ENCODE measurements at regions not wholly inside any gene's neighbourhood (a gene's known extent, or its start where the extent isn't known, plus 50 kb on each side); places are given as distances from the start of the nearest gene placed in this dataset.
"Not testable (repeated sequence)": the region's sequence is repeated elsewhere in the genome, so short reads cannot be mapped to it uniquely, and the experiment has no call there.

DNA sequence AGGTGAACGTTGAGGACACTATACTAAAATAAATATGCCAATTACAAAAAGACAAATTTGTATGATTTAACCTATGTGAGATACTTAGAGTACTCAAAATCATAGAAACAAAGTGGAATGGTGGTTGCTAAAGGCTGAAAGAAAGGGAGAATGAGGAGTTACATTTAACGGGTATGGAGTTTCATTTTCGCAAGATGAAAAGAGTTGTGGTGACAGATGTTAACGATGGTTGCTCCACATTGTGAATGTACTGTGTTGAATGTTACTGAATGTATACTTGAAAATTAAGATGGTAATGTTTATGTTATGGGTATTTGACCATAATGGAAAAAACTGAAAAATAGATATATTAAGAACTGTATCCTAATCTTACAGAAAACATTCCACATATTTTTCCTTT lies 51.3 kb upstream of the MOCS2 start:
- no peak for DNase-seq (ENCODE audit: low read depth)

DNA sequence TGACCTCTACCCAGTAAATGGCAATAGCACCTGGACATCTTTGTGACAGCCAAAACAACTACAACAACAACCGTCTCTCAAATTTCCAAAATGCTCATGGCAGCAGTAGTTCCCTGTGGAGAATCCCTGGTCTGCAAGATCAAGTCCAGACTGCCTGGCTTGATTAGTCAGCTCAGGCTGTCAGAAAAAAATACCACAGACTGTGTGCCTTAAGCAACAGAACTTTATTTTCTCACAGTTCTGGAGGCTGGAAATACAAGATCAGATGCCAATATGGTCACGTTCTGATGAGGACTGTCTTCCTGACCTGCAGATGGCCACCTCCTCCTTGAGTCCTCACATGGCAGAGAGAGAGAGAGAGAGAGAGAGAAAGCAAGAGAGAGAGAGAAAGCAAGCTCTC lies 52.3 kb upstream of the MOCS2 start:
- peak; percentile 67 for DNase-seq (ENCODE audit: low read depth)

DNA sequence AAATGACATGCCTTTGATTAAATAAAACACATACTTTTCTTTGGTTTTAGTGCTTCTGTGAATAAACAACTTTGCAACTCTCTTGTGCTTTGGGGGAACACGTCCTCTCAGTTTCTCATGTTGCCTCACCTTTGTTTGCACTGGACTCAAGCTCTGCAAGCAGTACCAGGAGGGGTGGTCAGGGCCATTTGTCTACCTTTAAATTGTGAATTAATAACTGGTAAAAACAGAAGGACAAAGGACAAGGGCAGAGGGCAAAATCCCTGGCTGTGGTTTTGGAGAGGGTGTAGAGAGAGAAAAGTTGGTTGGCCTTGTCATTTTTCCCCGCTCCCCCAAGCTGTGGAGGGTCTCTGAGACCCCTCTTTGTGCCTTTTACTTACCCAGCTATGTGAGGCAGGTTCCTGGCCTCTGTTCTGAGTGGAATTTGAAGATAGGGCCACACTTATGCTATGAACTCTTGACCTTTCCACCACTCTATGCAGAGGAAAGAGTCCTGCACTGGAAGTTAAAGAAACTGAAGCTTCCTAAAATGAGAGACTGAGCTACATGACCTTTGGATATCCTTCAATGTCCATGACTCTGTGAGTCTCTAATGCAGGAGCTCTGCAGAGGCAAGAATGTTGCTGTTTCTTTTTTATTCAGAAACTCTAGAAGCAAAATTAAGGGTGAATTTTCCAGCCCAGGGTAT lies 55.1 kb upstream of the MOCS2 start:
- no peak for DNase-seq (ENCODE audit: low read depth)

DNA sequence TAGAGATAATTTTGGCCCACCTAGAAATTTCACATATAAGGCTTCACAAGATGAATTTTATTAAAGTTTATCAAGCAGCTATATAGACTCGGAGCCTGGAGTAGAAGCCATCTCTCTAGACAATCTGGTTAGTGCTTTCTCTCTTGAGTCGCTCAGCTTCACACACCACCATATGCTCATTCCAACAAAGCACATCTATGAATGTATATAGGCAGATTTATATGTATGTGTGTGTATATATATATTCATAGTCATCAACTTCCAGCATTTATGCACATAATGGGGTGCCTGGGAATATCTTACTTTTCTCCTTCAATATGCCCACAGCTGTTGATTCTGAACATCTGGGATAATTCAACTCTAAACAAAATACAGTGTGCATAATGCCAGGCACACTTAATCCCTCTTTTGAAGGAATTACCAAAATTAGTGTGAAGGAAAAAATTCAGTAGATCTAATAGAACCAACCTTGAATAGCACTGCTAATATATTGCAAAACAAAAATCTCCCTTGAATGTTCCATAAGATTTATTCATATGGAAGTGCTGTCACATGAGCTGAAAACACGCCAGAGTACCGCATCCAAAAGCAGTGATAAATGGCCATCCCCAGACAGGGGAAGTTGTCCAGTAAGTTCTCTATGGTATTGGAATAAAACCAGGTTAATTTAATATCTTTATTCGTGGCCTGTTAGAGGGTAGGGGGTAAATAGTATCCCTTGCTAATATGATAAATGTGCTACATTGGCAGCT lies 56.0 kb upstream of the MOCS2 start:
- DNase-seq (ENCODE audit: low read depth): no peak

DNA sequence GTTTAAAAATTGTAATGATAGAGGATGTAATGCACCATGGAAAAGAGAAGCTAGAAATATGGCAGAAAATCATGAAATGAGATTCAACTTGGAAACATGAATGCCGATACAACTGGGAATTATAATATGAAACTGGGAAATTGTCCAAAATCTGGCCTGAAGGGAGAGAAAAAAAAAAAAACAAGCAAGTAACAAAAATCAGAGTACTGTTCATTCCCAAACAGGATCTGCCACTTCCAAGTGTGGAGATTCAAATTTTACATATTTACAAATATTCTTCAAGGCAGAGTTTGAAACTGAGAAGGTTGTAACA lies 56.6 kb upstream of the MOCS2 start:
- DNase-seq (ENCODE audit: low read depth): no peak

DNA sequence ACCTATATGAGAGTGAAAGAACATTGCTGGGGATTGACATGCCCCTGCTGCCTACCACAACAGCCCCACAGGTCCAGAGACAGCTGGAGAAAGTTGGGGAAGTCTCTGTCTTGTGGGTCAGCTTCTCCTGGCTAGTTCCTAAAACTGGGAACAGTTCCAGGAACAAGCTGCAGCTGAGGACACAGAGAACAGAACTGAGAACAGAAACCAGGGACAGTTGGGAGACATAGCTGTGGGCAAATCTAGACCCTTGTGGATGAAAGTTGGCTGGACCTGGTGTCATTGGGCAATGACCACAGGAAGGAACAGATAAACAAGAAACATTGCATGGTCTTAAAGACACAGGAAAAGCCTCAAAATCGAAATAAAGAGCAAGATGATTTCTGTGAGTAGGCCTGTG lies 58.3 kb upstream of the MOCS2 start:
- DNase-seq (ENCODE audit: low read depth): no peak

DNA sequence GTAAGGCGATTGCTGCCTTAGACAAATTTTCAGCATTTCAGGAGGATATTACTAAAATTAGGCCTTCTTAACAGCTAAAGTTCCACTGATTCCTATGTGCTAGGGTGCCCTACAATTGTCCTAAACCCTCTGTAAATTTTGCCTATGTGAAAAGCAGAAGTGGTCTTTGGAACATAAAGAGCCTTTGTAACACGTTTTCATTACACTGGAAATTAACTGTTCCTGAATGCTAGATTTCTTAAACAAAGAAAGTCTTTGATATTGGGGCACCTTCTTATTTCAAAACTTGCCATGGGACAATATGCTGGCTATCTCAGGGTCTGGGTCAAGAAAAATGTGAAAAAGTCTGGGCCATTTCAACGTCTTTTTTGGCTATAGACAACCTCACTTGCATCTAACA lies 60.4 kb upstream of the MOCS2 start:
- DNase-seq (ENCODE audit: low read depth): no peak

DNA sequence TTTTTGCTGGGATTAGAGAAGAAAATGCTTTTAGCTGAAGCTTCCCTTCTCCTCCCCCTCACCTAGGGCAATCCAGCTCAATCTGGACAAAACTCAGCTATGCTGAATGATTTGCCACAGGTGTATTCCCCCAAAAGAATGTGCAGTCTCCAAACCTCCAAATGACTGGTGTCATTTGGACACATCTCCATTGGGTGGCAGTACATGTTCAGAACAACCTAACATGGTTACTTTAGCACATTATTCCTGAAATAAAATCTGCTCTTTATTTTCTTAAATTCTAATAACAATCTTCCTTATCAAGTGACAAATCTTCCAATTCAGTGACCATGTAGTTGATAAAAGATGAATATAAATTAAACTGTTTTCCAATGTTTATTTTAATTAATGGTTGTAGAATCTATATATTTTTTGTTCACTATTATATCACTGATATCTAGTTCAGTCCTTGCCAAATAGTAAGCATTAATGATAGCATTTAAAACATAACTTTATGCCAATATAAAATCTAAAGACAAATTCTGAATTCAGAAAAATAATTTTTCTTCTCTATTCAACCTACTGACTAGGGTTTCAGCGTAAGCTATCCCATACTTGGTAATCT lies 61.3 kb upstream of the MOCS2 start:
- no peak for DNase-seq (ENCODE audit: low read depth)

DNA sequence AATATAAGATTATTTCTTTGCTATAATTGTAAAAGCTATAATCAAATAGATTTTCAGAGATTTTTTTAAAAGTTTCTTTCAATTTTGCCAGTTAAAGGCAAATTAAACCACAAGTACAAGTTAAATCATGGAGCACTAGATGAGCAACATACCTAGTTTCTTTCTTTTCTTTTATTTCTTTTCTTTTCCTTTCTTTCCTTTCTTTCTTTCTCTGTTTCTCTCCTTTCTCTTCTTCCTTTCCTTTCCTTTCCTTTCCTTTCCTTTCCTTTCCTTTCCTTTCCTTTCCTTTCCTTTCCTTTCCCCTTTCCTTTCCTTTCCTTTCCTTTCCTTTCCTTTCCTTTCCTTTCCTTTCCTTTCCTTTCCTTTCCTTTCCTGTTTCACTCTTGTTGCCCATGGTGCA lies 62.5 kb upstream of the MOCS2 start:
- DNase-seq (ENCODE audit: low read depth): not testable (repeated sequence)

DNA sequence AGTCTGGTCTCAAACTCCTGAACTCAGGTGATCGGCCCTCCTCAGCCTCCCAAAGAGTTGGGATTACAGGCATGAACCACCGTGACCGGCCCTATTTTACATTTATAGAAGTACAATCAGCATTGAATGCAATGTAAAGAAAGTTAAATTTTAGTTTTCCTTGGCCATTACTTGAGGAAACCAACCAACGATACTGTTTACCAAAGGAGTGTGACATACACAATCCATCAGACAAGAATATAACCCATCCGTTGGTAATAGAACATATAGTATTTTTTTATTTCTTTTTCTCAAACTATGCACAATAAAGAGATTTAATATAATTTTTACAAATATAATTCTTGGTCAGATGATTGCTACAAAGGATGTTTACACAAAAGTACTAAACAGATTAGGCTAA lies 63.1 kb upstream of the MOCS2 start:
- DNase-seq (ENCODE audit: low read depth): no peak

DNA sequence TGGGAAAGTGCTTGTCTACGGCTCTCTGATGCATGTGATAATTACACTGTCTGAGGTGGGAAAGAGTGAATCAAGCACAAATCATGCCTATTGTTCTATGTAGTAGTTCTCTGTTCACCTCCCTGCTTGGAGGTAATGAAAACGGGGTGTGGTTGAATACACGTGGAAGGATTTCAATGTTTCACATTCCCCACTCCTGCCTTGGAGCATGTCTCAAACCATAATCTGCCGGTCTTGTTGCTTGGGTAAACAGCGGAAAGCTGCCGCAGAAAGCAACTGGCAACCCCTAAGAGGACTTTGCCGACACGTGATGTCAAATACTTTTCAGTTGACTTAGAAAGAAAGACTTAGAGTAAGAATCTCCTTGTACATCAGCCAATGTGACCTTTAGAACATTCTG lies 63.5 kb upstream of the MOCS2 start:
- no peak for DNase-seq (ENCODE audit: low read depth)

DNA sequence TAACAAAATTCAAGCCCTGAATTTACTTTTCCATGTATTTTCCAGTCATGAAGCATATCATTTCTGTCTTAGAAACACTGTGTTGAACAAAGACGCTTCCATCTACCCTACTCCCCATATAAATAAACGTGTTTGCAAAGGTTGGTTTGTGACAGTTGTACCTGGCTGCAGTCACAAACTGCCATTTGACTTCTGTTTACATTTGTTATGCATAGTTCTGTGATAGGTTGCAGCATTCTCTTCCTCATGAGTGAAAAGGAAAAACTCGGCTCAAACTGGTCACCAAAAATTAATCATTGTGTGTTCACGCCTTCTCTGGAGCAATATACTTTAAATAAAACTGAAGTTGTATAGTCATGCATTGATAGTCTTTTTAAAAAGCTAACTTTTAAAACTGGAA lies 69.3 kb upstream of the MOCS2 start:
- no peak for DNase-seq (ENCODE audit: low read depth)

DNA sequence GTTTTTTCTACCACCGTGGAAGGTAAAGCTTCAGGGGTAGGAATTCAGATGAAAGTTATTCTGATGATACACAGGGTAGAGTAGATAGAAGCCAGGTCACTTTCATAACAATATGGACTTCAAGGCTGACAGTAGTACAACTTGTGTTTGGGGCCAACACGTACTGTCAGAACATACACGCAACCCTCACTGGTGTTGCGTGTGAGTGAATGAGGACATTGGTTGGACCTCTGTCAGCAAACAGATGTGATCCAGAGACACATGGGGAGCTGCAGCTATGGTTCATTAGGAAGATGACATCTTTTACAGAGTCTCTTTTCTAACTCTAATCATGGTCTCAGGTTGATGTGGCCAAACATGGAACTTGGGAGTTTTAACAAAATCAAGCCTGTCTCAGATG lies 70.1 kb upstream of the MOCS2 start:
- no peak for DNase-seq (ENCODE audit: low read depth)

DNA sequence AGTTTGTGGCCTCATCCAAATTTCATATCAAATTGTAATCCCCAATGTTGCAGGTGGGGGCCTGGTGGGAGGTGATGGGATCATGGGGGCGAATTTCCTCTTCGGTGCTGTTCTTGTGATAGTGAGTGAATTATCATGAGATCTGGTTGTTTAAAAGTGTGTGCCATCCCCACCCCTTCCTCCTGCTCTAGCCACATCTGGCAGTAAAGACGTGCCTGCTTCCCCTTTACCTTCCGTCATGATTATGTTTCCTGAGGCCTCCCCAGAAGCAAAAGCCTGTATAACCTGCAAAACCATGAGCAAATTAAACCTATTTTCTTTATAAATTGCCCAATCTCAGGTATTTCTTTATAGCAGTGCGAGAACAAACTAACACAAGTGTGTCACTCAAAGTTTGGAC lies 71.0 kb upstream of the MOCS2 start:
- no peak for DNase-seq (ENCODE audit: low read depth)

DNA sequence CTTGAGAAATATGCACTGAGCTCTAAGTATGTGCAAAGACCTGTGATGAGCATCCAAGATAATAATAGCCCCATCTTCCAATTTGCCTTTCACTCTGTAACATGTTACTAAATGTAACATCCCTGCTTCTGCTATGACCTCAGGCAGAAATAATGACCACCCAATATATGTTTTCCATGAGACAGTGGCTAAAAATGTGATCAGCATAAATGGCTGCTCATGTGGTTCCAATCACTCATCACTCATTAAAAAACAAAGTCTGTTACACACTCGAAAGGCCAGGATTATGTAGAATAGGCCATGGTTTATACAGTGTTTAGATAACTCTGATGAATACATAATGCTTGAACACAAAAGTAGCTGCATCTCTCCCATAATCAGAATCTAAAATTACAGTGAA lies 71.4 kb upstream of the MOCS2 start:
- DNase-seq (ENCODE audit: low read depth): no peak

DNA sequence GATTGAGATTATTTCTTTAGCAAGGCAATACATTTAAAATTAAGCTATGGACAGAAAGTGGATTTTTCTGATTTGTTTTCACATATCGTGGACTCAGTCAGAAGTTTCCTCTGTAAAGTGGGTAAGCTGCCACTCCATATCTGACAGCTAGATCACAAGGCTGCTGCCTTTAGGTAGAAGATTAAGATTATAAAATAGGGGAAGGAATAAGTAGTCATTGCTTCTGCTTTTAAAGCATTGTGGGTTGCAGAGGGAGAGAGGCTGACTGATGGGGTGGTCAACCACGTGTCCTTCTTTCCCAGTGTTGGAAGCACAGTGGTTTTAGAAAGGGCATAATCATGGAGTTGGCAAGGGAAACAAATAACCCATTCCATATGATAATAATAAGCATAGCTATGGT lies 74.3 kb upstream of the MOCS2 start:
- DNase-seq (ENCODE audit: low read depth): no peak

DNA sequence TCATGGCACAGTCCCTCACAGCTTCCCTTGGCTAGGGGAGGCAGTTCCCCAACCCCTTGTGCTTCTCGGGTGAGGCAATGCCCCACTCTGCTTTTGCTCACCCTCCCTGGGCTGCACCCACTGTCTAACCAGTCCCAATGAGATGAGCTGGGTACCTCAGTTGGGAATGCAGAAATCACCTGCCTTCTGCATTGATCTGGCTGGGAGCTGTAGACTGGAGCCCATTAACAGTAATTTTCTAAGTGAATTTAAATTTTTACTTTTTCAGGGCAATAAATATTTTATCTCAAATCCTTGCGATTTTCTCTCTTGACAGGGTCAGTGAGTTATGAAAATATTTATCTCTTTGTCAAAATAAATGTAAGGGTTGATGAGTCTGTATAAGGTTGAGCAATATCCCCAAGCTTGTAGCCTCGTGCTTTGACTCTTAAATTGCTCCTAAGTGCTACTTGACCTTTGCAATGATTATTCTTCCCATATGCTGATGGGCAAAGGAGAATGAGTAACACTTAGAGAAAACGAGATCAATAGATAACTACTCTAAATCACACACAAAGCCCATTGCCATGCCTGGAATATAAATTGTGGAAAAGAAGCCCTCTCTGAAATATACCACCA lies 82.1 kb upstream of the MOCS2 start:
- no peak for DNase-seq (ENCODE audit: low read depth)

DNA sequence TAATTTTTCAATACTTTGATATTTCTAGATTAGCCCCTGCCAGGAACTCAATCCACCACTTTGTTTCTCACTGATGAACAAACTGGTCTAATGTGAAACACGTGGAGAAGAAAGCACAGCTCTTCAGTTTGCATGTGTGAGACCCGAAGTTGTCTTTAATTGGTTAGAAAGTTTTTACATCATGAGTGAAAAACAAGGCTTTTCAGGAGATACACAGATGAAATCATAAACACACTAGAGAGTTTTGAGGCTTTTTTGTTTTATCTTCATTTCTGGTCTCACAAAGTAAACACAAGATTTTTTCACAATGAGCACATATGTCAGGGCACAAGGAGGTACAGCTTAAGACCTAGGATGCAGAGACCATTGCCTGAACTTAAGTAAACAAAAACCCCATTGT lies 84.5 kb upstream of the MOCS2 start:
- no peak for DNase-seq (ENCODE audit: low read depth)

DNA sequence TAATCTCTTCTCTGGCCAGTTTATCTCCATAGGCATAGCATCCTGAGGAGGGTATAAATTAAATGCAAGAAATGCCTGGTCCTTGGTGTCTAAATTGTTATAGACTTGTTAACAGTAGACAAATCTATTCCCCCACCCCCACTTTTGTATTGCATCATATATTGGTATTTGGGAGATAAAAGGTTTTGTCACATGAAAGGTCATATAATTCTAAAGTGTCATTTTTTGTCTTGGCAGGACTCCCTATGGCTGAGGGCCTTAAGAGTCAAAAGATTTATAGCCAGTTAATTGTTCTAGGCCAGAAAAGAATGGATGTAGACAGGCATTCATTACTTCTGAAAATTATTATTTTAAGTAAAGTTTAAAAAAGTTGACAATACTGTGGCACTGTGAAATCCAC lies 90.3 kb upstream of the MOCS2 start:
- no peak for DNase-seq (ENCODE audit: low read depth)

DNA sequence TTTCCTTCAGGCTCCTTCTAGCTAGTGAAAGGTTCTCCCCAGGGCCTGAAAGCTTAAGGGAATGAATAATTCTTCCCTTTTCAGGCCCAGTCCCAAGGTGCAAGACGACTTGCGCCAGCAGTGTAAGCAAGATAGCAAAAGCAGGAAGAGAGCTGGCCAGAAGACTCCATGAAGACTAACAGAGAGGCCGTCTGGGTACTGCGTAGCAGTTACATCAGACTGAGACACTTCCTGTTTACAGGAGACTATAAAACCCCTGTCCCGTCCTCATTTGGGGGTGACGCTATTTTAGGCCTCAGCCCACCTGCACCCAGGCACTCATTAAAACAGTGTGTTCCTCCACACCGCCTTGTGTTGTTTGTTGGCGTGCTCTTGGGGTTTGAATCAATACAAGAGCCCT lies 90.7 kb upstream of the MOCS2 start:
- DNase-seq (ENCODE audit: low read depth): no peak

DNA sequence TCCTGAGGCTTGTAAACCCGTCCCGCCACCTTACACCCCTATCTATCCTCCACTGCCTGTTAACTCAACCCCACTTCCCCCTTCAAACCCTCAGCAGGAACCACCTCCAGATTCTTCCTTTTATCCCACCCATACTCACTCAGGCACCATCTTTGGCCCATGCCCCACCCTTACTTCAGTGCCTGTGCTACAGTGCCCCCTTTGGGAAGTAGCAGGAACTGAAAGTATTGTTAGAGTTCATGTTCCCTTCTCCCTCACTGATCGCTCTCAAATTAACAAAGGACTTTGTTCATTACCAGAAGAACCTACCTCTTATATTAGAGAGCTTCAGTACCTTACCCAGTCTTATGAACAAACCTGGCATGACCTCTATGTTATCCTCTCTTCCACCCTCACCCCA lies 92.2 kb upstream of the MOCS2 start:
- no peak for DNase-seq (ENCODE audit: low read depth)

DNA sequence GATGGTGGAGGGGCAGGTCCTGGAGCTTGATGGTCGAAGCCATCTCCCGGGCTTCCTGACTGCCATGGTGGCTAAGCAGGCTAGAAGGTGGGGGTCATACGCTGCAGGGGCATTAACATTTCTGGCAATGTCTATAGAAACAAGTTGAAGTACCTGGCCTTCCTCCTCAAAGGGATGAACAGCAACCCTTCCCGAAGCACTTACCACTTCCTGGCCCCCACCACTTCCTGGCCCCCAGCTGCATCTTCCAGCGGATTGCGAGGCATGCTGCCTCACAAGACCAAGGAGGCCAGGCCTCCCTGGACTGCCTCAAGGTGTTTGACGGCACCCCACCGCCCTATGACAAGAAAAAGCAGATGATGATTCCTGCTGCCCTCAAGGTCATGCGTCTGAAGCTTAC lies 97.0 kb upstream of the MOCS2 start:
- DNase-seq (ENCODE audit: low read depth): no peak

DNA sequence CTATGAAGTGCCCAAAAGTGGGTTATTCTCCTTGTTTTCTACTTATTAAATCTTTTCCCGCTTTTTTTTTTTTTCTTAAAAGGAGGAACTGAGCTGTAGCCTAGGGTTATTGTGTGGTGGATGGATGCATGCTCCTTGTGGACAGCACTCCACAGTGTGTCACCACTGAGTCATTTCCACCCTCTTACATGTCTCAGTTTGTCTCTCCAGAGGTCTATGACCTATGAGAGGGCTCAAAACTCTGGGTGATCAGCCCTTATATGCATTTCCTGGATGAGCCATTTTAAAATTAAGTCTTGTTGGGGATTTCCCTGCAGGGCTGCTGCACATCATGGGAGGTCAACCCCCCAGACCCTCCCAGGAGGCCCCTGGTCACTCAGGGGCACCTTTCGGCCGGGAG lies 102.2 kb upstream of the MOCS2 start:
- DNase-seq (ENCODE audit: low read depth): no peak
